Spleen (tissue), 11 donors: ENCODE measurements at regions not wholly inside any gene's neighbourhood (a gene's known extent, or its start where the extent isn't known, plus 50 kb on each side); places are given as distances from the start of the nearest gene placed in this dataset.

Experiments
- DNase-seq: peaks from one replicate; pipeline ENCODE4 v3.0.0-alpha.2; 2020
- H3K27ac ChIP-seq, 8 donors: fragments of 200-600 bp; sonication (generic) in 7 of 8; 1 replicate in 4 of 8; 2 replicates in 4 of 8; pipeline versions ENCODE4 v1.5.0 to v1.8.0; 2016 to 2021; ENCODE audit warnings: inconsistent platforms in 4 of 8, mild to moderate bottlenecking in 4 of 8, moderate library complexity in 1 of 8
- H3K27me3 ChIP-seq, 7 donors: fragments of 200-600 bp; sonication (generic) in 6 of 7; replicated peaks in 1 of 7; 1 replicate in 4 of 7; 2 replicates in 3 of 7; pipeline versions ENCODE4 v1.5.0 to v1.8.0; 2016 to 2021; ENCODE audit warnings: inconsistent platforms in 3 of 7, mild to moderate bottlenecking in 1 of 7
- H3K36me3 ChIP-seq, 6 donors: fragments of 200-600 bp; sonication (generic) in 5 of 6; 1 replicate in 4 of 6; 2 replicates in 2 of 6; pipeline versions ENCODE4 v1.5.0 to v1.8.0; 2016 to 2021; ENCODE audit warnings: inconsistent platforms in 2 of 6
- H3K4me1 ChIP-seq, 6 donors: fragments of 200-600 bp; sonication (generic) in 5 of 6; 1 replicate in 3 of 6; 2 replicates in 3 of 6; pipeline versions ENCODE4 v1.5.0 to v1.8.0; 2016 to 2021; ENCODE audit warnings: inconsistent platforms in 3 of 6
- H3K4me3 ChIP-seq, 8 donors: fragments of 200-600 bp; sonication (generic) in 7 of 8; 1 replicate in 4 of 8; 2 replicates in 4 of 8; pipeline versions ENCODE4 v1.5.0 to v1.8.0; 2016 to 2021; ENCODE audit warnings: inconsistent platforms in 4 of 8, mild to moderate bottlenecking in 4 of 8, moderate library complexity in 2 of 8
- H3K9me3 ChIP-seq, 8 donors: fragments of 200-600 bp; sonication (generic) in 7 of 8; 1 replicate in 4 of 8; 2 replicates in 4 of 8; pipeline versions ENCODE4 v1.5.0 to v1.8.0; 2016 to 2021; ENCODE audit warnings: inconsistent platforms in 4 of 8
- POLR2A ChIP-seq, 3 donors: fragments of 450-650 bp; IDR thresholded peaks; one replicate each; pipeline ENCODE4 v1.5.1; 2017; ENCODE audit warnings: antibody characterized with exemption in 3 of 3, mild to moderate bottlenecking in 1 of 3
- POLR2AphosphoS5 ChIP-seq, 3 donors: sonication (generic); formaldehyde crosslinking; IDR thresholded peaks; one replicate each; pipeline ENCODE4 v1.5.1; 2017; ENCODE audit warnings: antibody characterized with exemption in 3 of 3
- WGBS, 5 donors: extraction: QIAGEN DNeasy Blood & Tissue Kit in 3 of 5; methylation state at CpG; one replicate each; pipeline versions ENCODE4 v1.1.5 to v1.1.7; 2013 to 2018; 5-methylcytosine and 5-hydroxymethylcytosine counted together
- intact Hi-C: fragments of 100-400 bp; cut with DNase I; formaldehyde crosslinking; loops from one replicate; pipeline ENCODE4 v1.15.0; 2023; ENCODE audit warnings: low total_unique reads
- TF ChIP-seq, protein P1 (sequence below), 11 experiments: fragments of 200-600 bp in 7 of 11; fragments of 450-650 bp in 4 of 11; sonication (generic) in 4 of 11; IDR thresholded peaks in 8 of 11; conservative IDR thresholded peaks in 3 of 11; 1 replicate in 7 of 11; 2 replicates in 4 of 11; pipeline versions ENCODE4 v1.4.0 to v1.8.0; 2016 to 2021; ENCODE audit warnings: antibody characterized with exemption in 11 of 11, inconsistent platforms in 4 of 11, mild to moderate bottlenecking in 1 of 11
- donor health status: healthy with polysubstance abuse.
- donor health status: DM: no; HTN: no; CAD: no; lungs with moderate emphysema.
- donor health status: DM: no; HTN: no; CAD: no.
- donor health status: Bipolar disorder and iron deficiency.
- donor health status: healthy.
- donor health status: DM: no; HTN: no; CAD: no.
- donor health status: DM: yes; HTN: yes; CAD: no.

DNA sequence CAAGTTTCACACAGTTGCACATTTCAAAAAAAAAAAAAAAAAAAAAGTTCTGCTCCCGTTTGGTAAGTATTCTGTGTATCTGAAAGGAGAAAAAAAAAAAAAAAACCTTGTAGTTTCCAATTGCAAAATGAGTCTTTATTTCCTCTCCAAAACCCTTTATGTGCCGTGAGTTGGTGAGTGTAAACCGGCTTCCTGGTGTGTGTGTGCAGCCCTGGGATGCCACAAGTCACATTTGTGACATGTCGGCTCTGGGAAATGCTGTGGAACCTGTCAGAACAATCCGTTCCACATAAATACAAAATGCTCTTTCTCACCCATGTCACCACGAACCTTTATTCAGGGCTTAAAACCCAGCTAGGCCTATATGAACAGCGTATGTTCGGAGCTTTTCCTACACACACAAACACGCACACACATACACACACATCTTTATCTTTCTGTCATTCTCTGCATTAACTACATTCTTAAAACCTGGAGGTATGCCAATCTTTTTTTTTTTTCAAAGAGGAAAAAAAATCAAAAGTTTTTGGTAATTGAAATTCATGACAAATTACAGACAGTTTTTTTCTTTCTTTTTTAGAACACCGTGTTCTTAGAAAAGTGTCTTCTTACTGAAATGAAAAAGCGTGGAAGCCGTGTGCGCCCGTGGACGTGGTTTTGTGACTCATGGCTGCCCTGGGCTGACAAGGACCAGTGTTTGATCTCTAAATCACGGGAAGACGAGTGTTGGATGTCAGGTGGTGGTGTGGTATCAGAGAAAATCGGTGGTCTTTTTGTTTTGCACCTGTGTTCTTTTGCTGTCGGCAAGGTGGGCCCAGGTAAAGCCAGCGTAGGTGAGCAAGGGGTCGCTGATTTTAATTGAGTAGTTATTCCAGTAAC is 612.0 kb downstream of the VRK1 start:
- WGBS, 5 donors = 73 to 78% (median 74%) methylated on average over 20 to 21 of the region's 21 CpGs
- no peak for DNase-seq
- Histone ChIP-seq H3K4me3 (no peak overlapping the region), H3K9me3 (no peaks in the 10 kb centered on the region), H3K36me3 (no peaks in the 10 kb centered on the region), H3K27me3 (peaks cover 11 to 75% (median 37%) of the 10 kb centered on the region in 7 donors), H3K27ac (peak overlapping the region in 1 of 8 donors; percentile 16), H3K4me1 (peaks cover 0 to 21% (median 16%) of the 10 kb centered on the region in 6 donors)
- no peak for TF ChIP-seq POLR2AphosphoS5 (IDR thresholded peaks at IDR 0.05)
- no peak for TF ChIP-seq POLR2A (IDR thresholded peaks at IDR 0.05)
- TF ChIP-seq, protein P1, sequence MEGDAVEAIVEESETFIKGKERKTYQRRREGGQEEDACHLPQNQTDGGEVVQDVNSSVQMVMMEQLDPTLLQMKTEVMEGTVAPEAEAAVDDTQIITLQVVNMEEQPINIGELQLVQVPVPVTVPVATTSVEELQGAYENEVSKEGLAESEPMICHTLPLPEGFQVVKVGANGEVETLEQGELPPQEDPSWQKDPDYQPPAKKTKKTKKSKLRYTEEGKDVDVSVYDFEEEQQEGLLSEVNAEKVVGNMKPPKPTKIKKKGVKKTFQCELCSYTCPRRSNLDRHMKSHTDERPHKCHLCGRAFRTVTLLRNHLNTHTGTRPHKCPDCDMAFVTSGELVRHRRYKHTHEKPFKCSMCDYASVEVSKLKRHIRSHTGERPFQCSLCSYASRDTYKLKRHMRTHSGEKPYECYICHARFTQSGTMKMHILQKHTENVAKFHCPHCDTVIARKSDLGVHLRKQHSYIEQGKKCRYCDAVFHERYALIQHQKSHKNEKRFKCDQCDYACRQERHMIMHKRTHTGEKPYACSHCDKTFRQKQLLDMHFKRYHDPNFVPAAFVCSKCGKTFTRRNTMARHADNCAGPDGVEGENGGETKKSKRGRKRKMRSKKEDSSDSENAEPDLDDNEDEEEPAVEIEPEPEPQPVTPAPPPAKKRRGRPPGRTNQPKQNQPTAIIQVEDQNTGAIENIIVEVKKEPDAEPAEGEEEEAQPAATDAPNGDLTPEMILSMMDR (IDR thresholded peaks at IDR 0.05 in 8 of 11, conservative IDR thresholded peaks at IDR 0.05 in 3 of 11) = no peak
- intact Hi-C loops = no loop called here

DNA sequence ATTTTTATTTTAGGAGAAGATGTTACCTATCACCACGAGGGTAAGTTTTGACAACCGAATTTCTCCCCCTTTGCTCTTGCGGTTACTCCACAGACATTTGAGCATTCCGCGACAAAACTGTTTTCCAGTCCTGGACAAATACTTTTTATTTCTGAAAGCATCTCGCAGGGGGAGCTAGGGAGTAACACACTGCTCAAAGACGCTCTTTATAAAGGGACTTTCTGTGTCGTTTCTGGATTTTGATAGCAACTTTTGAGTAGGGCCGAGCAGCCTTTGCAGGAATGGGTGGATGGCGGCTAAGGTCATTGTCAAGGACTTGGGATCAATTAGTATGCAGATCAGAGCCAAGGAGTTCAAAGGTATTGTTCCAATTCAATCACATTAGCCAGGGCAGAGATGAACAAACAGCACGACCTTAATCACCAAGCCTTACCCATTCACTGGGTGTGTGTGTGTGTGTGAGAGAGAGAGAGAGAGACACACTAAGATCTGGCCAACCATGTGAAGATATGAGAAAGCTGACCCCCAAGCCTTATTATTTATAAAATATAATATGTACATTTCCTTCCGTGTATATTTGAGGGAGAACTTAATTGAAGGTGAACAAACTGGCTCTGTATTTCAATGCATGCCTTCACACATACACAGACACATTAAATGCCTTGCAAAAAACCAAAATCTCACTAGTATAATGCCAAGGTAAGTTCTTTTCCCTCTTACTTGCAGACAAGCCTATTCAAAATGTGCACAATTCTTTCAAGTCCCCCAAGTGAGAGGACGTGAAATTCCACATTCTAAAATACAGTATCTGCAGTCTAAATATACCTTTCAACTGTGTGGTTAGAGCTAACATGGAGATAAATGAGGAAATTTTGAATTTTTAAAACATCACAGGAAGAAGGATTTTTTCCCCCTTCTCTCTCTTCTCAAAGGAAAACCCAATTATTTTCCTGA is 613.8 kb downstream of the VRK1 start:
- intact Hi-C loops = no loop called here
- no peak for DNase-seq
- TF ChIP-seq POLR2AphosphoS5 (IDR thresholded peaks at IDR 0.05) = no peak
- no peak for TF ChIP-seq POLR2A (IDR thresholded peaks at IDR 0.05)
- TF ChIP-seq, protein P1 (IDR thresholded peaks at IDR 0.05 in 8 of 11, conservative IDR thresholded peaks at IDR 0.05 in 3 of 11) = no peak
- Histone ChIP-seq H3K4me1 (peaks cover 0 to 21% (median 16%) of the 10 kb centered on the region in 6 donors), H3K9me3 (no peaks in the 10 kb centered on the region), H3K27ac (no peak overlapping the region), H3K36me3 (no peaks in the 10 kb centered on the region), H3K4me3 (no peak overlapping the region), H3K27me3 (peaks cover 11 to 78% (median 48%) of the 10 kb centered on the region in 7 donors)
- 33 to 42% (median 37%) methylated on average over 13 of the region's 13 CpGs for WGBS, 5 donors

DNA sequence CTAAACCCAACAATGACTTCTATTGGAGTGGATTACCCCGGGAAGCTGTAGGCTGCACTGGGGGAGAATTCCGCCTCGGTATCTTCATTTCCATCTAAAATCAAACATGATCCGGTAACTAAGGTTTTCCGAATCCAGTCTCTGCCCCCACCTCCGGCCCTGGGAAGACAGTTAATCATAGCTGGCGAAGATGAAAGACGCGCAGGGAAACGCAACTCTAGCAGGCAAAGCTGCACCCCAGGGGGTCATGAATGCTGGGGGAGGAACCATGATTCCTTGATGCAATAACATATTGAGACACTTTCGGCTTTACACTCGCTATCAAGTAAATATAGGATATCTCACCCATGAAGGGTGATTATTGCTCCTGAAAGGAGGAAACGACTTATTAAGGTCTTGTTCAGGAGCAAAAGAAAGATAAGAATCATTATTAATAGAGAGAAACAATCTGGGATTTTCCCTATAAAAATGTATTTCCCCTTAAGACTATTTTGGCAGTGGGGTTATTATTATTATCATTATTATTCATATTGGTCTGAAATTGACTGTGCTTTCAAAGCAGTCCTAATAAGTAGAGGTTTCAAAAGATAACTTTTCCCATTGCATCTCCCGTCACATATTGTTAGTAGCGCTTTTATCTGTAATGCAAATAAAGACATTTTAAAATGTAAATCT is 614.9 kb downstream of the VRK1 start:
- Histone ChIP-seq H3K27ac (no peak overlapping the region), H3K27me3 (peaks cover 11 to 81% (median 48%) of the 10 kb centered on the region in 7 donors), H3K4me1 (peaks cover 0 to 21% (median 16%) of the 10 kb centered on the region in 6 donors), H3K36me3 (no peaks in the 10 kb centered on the region), H3K4me3 (no peak overlapping the region), H3K9me3 (no peaks in the 10 kb centered on the region)
- intact Hi-C loops = no loop called here
- no peak for DNase-seq
- 18 to 24% (median 20%) methylated on average over 15 of the region's 15 CpGs for WGBS, 5 donors
- TF ChIP-seq, protein P1 (IDR thresholded peaks at IDR 0.05 in 8 of 11, conservative IDR thresholded peaks at IDR 0.05 in 3 of 11) = no peak
- TF ChIP-seq POLR2AphosphoS5 (IDR thresholded peaks at IDR 0.05) (no peak), POLR2A (IDR thresholded peaks at IDR 0.05) (no peak)
